GM19438 (cell line): ENCODE measurements at regions not wholly inside any gene's neighbourhood (a gene's known extent, or its start where the extent isn't known, plus 50 kb on each side); places are given as distances from the start of the nearest gene placed in this dataset.

Experiments
- ATAC-seq: cut with Tn5 transposase; IDR thresholded peaks from one replicate; pipeline ENCODE4 v1.9.1; 2021; ENCODE audit warnings: low read depth; ENCODE audit not compliant: unreplicated experiment

DNA sequence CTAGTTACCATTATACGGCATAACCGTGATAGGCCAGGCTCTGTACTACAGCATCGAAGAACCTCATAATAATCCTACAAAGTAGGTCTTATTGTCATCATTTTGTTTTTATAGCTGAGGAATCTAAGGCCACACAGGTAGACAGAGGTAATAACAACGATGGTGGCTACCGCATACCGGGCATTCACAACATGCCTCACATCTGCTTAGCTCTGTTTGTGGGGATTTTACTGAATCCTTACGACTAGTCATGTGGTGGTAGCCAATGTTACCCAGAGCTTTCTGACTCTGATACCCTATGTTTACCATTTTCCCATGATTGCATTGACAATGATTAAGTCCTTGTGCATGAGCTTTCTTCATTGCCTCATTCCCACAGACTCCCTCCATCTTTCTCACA, 269.4 kb downstream of the TCF7L2 start:
- no peak for ATAC-seq

DNA sequence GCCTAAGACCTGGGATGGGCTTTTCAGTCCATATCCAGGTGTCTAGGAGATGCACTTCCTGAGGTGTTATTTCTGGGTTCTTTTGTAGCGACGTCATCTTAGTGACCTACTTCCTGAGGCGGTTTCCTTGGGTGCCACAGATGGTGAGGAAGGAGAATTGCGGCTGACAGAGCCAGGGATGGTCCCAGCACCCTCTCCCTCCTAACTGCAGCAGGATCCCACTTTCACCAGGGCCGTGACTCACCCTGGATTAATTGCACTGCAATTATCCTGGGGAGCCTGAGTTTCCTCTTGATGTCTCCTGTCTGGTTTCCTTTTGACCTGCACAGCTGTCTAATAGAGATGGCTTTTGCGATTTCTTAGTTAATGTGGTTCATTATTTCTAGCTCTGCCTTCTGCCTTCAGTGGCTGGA, 271.7 kb downstream of the TCF7L2 start:
- ATAC-seq, result no peak

DNA sequence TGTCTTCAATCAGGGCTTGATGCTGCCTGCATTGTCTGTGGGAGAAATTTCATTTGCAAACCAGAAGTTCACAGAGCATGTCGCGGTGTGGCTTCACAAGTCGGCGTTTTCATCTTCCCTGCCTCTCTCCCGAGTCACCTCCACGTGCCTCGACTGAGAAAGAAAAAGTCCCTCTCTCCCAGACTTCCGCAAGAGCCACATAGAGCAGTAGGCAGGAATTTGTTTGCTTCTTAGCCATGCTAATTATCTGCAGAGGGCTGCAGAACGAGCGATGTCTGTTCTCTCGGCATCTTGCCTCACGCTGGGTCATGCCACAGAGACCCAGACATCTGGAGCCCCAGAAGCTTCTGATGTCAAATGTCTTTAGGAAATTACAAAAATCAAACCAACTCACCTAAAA, 272.2 kb downstream of the TCF7L2 start:
- ATAC-seq, result no peak

DNA sequence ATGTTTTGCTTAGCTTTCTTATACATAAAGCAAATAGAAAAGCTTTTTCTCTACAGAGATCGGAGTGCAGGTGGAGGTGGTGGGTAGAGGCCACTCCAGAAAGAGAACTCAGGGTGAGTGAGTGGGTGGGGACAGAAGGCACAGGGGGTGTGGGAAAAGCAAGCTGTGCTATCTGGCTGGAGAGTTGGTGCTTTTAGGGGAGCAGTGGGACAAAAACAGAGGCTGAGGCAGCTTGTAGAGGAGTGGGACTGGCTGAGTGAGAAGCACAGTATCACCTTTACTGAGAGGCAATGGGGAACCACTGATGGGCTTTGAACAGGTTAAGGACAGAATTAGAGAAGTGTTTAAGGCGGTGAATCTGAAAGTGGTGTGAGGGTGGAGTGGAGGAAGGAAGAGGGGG, 275.3 kb downstream of the TCF7L2 start:
- ATAC-seq, result no peak

DNA sequence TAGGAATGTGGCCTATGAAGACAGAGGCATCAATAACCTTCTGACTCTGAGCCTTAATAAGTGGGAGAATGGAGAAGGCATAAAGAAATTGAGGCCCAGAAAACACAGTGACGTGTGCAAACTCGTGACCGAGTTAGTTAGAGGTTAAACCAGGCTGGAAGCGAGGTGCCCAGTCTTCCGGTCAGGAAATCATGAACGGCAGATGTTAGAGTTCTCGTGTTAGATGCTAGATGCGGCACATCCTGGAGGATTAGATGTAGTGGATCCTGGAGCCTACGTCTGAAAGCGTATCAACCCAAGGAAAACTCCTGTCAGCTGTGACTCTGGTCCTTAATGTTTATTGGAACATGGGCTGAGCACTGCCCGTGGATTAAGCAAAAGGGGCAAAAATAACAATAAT, 275.9 kb downstream of the TCF7L2 start:
- ATAC-seq, result no peak

DNA sequence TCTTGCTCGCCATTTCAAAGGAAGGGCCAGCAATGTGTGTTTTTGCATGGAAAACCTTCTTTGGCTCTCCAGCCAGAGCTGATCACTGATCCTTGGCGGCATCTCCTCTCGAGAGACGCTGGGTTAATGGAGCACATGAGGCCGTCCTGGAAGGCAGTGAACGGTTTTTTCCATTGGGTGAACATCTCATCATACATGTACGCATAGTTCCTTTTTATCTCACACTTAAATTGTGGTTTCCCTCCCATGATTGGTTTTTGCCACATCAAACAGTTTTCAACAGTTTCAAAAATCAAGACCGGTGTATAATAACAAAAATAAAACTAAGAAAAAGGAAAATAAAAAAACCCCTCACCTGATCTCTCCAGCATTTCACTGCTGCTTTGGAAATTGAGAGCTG, 276.4 kb downstream of the TCF7L2 start:
- ATAC-seq, result no peak

DNA sequence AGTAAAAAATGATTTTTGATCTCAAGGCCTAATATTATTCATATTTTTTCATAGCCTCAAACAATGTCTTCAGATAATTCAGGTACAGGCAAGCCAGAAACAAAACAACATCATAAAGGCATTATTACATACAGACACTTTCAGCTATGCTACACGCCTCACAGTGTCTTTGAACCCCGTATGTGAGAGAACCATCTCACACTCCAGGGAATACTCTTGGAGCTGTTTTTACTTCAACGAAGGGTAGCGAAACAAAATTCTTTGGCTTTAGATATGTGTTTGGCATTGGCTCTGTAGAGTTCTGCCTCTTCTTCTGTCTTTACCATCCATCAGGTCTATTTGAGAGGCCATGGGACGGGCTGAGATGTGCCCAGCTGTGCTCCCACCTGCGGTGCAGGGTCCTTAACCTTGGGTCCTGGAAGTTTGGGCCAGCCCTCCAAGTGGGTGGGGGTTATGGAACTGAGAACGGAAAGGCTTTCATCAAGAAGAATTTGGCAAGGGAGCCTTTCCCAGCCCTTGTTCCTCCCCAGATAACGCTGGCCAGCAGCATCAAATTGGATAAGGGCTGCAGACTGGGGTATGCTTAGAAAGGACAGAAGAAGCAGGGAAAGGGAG, 276.9 kb downstream of the TCF7L2 start:
- ATAC-seq, result no peak

DNA sequence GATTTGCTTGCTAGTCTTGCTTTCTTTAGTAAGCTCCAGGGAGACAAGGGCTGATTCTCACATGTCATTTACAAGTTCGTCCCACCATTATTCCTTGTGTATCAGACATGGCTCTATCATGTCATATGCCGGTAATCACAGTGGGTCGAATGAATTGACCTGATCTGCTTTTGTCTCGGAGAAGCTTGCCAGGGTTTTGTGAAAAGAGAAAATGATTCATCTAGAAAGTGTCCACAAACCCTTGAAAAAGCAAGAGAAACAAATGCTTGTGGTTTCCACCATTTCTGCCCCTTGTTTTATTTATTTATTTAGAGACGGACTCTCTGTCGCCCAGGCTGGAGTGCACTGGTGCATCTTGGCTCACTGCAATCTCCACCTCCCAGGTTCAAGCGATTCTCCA, 278.5 kb downstream of the TCF7L2 start:
- ATAC-seq, result no peak

DNA sequence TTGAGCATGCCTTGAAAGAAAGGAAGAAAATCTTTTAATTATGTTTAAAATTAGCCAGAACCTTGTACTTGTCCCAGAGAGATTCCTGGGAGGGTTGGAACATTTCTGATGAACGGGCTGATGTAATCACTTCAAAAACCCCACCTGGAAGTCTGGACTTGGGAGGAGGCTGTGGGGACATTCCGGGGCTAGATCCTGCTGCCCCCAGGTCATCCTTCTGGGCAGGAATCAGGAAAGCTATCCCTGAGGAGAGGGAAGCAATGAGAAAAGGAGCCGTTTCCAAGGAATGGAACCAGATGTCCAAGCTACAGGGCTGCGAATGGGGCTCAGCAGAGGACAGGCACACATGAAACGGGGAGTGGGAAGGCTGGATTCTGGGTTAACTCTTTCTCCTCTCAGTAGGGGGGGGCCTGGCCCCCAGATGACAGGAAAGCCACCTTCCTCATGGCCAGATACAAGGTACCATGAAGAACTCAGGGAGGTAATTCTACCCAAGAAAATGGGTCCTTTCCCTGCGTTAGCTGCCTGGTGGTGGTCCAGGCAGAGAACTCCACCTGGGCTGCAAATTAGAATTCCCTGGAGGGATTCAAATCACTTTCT, 280.1 kb downstream of the TCF7L2 start:
- ATAC-seq, result no peak

DNA sequence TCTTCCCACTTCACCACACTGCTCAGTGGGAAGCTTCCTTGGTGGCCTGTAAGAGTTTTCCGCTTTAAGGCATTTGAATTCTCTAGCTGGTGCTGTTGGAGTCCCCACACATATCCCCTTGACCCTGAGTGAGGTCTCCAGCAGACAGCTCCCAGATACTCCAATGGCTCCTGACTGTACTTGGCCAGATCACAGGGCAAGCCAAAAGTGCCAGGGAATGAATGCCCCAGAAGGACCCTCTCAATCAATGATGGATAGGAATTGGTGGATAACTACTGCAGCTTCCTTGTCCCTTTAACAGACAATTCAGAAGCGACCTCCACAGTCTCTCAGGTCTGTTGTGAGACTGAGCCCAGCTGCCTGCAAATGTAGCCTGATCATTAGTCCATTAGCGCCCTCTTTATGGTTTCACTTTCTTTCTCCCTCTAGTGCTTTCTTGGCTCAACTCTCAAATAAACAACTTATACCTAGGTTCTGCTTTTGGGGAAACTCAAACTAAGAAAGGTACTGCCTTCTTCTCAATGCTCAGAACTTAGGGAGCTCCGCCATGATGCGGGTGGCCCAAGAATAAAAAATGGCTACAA, 283.0 kb downstream of the TCF7L2 start:
- peak; percentile 69 for ATAC-seq

DNA sequence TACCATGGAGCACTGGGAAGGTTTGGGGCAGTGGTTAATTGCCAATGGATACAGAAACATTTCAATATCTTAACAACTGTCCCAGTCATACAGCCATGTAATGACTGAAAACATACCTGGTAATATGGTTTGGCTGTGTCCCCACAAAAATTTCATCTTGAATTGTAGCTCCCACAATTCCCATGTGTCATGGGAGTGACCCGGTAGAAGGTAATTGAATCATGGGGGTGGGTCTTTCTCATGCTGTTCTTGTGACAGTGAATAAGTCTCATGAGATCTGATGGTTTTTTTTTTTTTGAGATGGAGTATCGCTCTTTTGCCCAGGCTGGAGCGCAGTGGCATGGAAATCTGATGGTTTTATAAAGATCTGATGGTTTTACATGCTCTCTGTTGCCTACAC, 284.4 kb downstream of the TCF7L2 start:
- ATAC-seq, result no peak

DNA sequence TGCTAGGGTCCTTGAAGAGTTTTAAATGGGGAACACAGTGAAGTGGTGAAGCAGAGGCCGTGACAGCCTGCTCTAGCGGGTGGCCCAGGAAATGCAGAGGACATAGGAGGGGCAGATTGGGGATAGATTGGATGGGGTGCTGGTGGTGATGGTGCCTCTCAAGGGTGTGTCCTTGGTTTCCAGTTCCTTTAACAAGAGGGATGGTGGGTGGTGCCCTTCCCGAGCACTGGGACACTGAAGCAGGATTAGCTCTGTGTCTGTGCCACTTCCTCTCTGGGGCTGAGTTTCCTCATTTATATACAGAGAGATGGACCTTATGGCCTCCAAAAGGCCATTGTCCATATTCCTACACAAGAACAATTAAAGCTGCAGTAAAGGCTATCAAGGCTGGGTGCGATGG, 285.5 kb downstream of the TCF7L2 start:
- ATAC-seq, result no peak

DNA sequence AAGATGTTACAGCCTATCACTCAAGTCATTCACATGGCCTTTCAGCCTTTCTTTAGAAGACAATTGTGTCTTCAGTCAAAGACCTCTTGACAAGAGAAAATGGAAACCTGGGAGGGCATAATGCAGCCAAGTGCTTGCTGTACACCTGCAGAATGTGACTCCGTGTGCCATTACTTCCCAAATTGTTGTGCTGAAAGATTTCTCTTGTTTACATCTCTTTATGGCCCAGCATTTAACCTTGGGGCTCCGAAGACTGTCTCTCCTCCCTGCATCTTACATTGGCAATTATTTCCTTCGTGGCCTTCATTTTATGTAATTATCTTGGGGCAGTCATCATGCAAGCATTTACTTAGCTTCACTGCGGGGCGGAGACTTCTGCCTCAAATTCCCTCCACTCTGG, 287.0 kb downstream of the TCF7L2 start:
- no peak for ATAC-seq

DNA sequence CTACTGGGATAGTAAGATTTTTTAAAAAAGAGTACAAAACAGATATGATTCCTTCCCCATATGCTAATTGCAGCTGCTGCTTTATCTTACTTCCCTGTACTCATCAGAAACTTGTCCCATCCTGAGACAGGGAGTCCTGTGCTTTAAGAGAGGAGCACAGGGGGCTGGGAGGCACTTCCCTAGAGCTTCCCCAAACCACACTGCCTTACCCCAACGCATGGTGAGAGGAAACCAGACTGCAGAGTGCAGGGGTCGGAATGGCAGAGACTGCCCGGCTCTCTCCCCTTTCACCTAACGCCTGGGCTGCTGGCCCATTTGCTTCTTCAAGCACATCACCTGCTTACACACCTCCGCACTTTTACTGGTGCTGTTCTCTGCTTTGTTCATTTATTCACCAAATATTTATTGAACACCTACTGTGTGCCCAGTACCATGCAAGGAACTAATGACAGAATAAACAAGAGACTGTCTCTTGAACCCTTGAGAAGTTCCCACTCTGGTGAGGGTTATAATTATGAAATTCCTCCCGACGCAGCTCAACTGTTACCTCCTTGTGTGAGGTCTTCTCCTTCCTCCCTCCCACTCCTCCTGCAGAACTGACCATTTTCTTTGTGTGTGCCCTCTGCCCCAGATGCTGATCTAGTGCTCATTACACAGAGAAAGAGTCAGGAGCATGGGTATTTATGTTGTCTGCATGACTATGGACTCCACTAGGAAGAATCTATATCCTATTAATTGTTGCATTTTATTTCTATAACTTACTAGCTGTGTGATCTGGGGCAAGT, 289.7 kb downstream of the TCF7L2 start:
- no peak for ATAC-seq

DNA sequence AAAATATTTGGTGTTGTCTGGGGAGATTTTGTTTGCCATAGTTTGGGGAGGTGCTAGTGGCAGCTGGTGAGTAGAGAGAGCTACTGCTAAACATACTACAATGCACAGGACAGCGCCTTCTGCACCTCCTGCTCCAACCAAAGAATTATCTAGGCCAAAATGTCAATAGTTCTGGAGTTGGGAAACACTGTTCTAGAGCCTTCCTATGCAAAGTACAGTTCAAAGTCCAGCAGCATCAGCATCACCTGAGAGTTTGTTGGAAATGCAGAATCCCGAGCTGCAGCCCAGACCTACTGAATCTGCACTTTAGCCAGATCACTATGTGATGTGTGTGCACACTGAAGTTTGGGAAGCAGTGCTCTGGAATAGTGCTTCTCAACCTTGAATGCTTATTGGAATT, 290.7 kb downstream of the TCF7L2 start:
- no peak for ATAC-seq

DNA sequence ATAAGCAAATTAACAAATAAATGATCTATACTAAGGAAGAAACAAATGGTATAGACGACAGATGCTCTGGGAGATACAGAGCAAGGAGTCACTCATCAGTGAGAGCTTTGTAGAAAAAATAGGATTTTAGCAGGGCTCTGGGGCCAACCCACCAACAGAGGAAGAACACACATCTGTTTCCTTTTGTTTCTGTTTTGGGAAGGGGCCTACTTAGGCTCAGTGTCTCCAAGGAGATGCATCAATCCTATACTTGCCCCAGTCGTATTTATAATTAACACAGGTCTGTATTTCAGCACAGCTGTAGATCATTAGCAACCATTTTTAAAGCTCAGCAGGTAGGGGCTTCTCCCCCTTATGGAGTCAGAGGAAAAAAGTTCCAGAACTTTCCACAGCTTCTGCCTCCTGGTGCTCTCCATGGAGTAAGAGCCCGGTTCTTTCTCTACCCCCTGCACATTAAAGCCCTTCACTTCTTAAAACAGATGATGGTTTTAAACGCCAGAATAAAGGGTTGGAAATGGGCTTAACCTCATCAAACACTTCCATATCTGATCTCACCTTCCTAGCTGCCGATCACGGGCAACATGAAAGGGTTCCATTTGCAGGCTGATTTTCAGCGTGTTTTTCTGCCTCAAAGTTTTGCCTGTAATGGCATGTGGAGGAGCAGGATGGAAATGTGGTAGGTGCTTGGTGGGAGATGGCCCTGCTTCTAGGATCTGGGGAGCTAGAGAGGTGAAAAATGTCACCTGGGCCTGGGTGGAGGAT, 291.7 kb downstream of the TCF7L2 start:
- ATAC-seq, result no peak

DNA sequence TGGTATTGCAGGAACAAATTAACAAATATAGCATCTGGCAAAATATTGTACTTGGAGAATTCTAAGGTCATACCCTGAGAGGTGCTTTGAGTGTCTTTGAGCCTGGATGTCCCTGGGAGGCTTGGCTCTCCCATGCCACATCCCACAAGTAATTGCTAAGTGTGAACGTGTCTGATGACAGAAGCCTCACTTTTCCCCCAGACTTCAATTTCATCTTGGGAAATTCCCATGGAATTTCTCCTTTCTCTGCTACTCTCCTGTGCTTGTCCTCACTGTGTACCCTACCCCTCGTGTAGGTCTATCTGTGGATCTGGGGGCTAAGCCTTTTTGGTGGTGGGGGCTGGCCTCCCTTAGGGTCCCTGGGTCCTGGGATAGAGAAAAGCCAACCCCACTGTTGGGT, 293.3 kb downstream of the TCF7L2 start:
- ATAC-seq, result no peak

DNA sequence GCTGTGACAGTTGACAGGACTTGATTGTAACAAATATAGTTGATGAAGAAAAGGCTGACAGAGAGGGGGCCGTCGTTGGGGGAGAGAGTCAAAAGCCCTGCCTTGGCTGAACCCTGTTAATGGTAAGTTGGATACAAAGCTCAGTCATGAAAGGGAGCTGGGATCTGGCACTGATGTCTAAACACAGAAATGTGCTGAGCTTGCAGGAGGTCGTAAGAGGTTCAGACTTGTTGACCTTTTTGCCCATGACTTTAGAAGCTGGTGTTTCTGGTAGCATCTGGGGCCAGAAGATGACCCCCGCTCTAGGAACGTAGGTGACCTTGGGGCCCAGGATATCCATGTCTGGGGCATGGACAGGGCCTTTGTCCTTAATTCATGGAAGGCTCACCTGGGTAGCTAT, 294.7 kb downstream of the TCF7L2 start:
- ATAC-seq, result no peak

DNA sequence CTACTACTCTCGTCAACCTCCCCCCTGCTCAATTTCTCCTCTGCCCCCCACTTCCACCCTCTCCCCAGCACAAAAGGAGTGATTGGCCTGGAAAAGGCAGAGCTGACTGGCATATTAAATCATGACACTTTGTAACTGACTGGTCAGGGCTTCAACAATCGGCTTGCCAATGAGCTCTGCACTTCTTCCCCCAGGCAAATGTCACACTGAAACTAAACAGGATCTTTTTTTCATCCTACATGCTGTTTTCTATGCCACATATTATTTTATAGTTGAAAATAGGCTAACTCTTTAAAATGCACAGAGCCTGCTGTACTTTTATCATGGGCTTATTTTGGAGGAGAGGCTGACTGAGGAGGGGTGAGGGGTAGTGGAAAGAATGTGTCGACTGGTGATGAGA, 295.2 kb downstream of the TCF7L2 start:
- no peak for ATAC-seq

DNA sequence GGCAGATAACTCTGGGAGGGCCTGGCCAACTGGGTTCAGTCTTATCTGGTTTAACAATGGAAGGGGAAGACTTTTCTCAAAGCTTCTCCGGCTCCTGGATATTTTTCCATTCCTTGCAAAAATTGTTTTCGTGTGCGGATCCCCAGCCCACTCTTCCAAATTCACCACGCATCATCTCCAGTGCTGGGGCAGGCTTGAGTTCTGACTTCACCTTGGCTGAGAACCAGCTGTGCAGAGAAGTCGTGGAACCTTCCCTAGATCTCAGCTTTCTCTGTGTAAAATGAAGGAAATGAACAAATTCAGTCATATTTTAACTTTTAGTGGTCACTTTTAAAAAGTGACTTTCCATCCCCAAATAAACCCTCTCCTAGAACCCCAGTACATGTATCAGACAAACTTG, 297.0 kb downstream of the TCF7L2 start:
- no peak for ATAC-seq
